Breast epithelium (tissue), 3 donors: ENCODE measurements at regions not wholly inside any gene's neighbourhood (a gene's known extent, or its start where the extent isn't known, plus 50 kb on each side); places are given as distances from the start of the nearest gene placed in this dataset.

ENCODE experiments used
- CTCF ChIP-seq, 3 donors: fragments of 450-650 bp; IDR thresholded peaks; one replicate each; pipeline ENCODE4 v1.5.1; 2016 to 2017; ENCODE audit warnings: antibody characterized with exemption in 3 of 3, mild to moderate bottlenecking in 3 of 3, moderate library complexity in 3 of 3
- POLR2A ChIP-seq: fragments of 450-650 bp; IDR thresholded peaks from one replicate; pipeline ENCODE4 v1.6.1; 2016; ENCODE audit warnings: antibody characterized with exemption, mild to moderate bottlenecking, moderate library complexity

- TF ChIP-seq POLR2A (no peak), CTCF (IDR thresholded peaks at IDR 0.05) (no peak)
These were observed 102.7 kb downstream of the NR4A2 start for GRCh38 chr2:156229724-156230362.
